ENCODE measurements at regions not wholly inside any gene's neighbourhood (a gene's known extent, or its start where the extent isn't known, plus 50 kb on each side); places are given as distances from the start of the nearest gene placed in this dataset.

- TF ChIP-seq TCF7L2 (IDR thresholded peaks at IDR 0.05; ENCODE audit: low read depth, low read length) (no peak), CTCF (IDR thresholded peaks at IDR 0.05) (no peak), POLR2AphosphoS5 (IDR thresholded peaks at IDR 0.05; ENCODE audit: low read depth, low read length) (no peak), REST (IDR thresholded peaks at IDR 0.05; ENCODE audit: insufficient read depth in 1 of 2, low read depth in 2 of 2, low read length in 1 of 2) (no peak), SIN3A (IDR thresholded peaks at IDR 0.05; ENCODE audit: borderline replicate concordance, insufficient read depth, low read depth, low read length) (no peak)
Measured at GRCh38 chr20:10792291-10792690, 118.5 kb upstream of the JAG1 start.

Data from Panc1 (cell line).